Astrocyte (in vitro differentiated cells and primary cell): ENCODE measurements at regions not wholly inside any gene's neighbourhood (a gene's known extent, or its start where the extent isn't known, plus 50 kb on each side); places are given as distances from the start of the nearest gene placed in this dataset.

Experiments
- DNase-seq: peaks from one replicate; pipeline ENCODE4 v3.0.0-alpha.2; 2010; ENCODE audit warnings: low read depth
- FAIRE-seq: peaks from 2 replicates; lab custom pipeline; 2011; peaks lifted over from hg19 to GRCh38; lab: Jason Lieb, UNC
- H2AFZ ChIP-seq: 2 replicates; pipeline ENCODE4 v1.6.0; 2012; ENCODE audit warnings: low read depth, low read length, inconsistent platforms
- H3K27ac ChIP-seq: 2 replicates; pipeline ENCODE4 v1.5.1; 2011; ENCODE audit warnings: low read depth, low read length, inconsistent platforms
- H3K27me3 ChIP-seq: 2 replicates; pipeline ENCODE4 v1.6.0; 2011; ENCODE audit warnings: low read length, inconsistent platforms; ENCODE audit not compliant: insufficient read depth
- H3K36me3 ChIP-seq: 2 replicates; pipeline ENCODE4 v1.5.1; 2011; ENCODE audit warnings: low read length, inconsistent platforms; ENCODE audit not compliant: insufficient read depth
- H3K4me1 ChIP-seq: 2 replicates; pipeline ENCODE4 v1.5.1; 2011; ENCODE audit warnings: low read length, inconsistent platforms; ENCODE audit not compliant: insufficient read depth
- H3K4me2 ChIP-seq: 2 replicates; pipeline ENCODE4 v1.6.0; 2012; ENCODE audit warnings: low read length, inconsistent platforms
- H3K4me3 ChIP-seq: 2 replicates; pipeline ENCODE4 v1.5.1; 2011; ENCODE audit warnings: low read depth, mild to moderate bottlenecking, low read length, inconsistent platforms; ENCODE audit not compliant: insufficient read depth
- H3K79me2 ChIP-seq: 2 replicates; pipeline ENCODE4 v1.6.0; 2012; ENCODE audit warnings: mild to moderate bottlenecking, low read length, inconsistent platforms; ENCODE audit not compliant: insufficient read depth
- H3K9ac ChIP-seq: 2 replicates; pipeline ENCODE4 v1.6.0; 2012; ENCODE audit warnings: mild to moderate bottlenecking, low read length, inconsistent platforms
- H3K9me3 ChIP-seq: 2 replicates; pipeline ENCODE4 v1.5.1; 2012; ENCODE audit warnings: low read depth, mild to moderate bottlenecking, low read length, inconsistent platforms; ENCODE audit not compliant: insufficient read depth
- H4K20me1 ChIP-seq: 2 replicates; pipeline ENCODE4 v1.6.0; 2012; ENCODE audit warnings: low read length, inconsistent platforms; ENCODE audit not compliant: insufficient read depth
- H3K27ac Mint-ChIP-seq: one replicate; pipeline ENCODE4 v1.8.0; 2021; ENCODE audit warnings: mild to moderate bottlenecking, mixed read lengths; ENCODE audit not compliant: unreplicated experiment
- H3K27me3 Mint-ChIP-seq: one replicate; pipeline ENCODE4 v1.8.0; 2021; ENCODE audit warnings: low read depth, mixed read lengths; ENCODE audit not compliant: unreplicated experiment
- H3K36me3 Mint-ChIP-seq: one replicate; pipeline ENCODE4 v1.8.0; 2021; ENCODE audit warnings: low read depth, mixed read lengths; ENCODE audit not compliant: unreplicated experiment
- H3K4me1 Mint-ChIP-seq: one replicate; pipeline ENCODE4 v1.8.0; 2021; ENCODE audit warnings: low read depth, mixed read lengths; ENCODE audit not compliant: unreplicated experiment
- H3K4me3 Mint-ChIP-seq: one replicate; pipeline ENCODE4 v1.8.0; 2021; ENCODE audit warnings: mild to moderate bottlenecking, moderate library complexity, mixed read lengths; ENCODE audit not compliant: unreplicated experiment
- H3K9me3 Mint-ChIP-seq: one replicate; pipeline ENCODE4 v1.8.0; 2021; ENCODE audit warnings: mild to moderate bottlenecking, mixed read lengths; ENCODE audit not compliant: unreplicated experiment
- CTCF ChIP-seq: IDR thresholded peaks from 2 replicates; pipeline ENCODE4 v1.5.1; 2011; ENCODE audit warnings: low read depth, mild to moderate bottlenecking, inconsistent platforms, low read length, moderate library complexity; ENCODE audit not compliant: insufficient read depth
- EZH2 ChIP-seq: IDR thresholded peaks from 2 replicates; pipeline ENCODE4 v1.6.1; 2012; ENCODE audit warnings: mild to moderate bottlenecking, low read length, inconsistent platforms; ENCODE audit not compliant: insufficient read depth

GRCh38 chr2:129273266-129274037 lies 706.0 kb upstream of the RAB6C start:
- no peaks in the 10 kb centered on the region for H3K36me3 ChIP-seq
- no peaks in the 10 kb centered on the region for H4K20me1 ChIP-seq
- H3K4me3 ChIP-seq = no peak overlapping the region
- Mint-ChIP-seq H3K27me3 (no peaks in the 10 kb centered on the region), H3K9me3 (peaks cover 2% of the 10 kb centered on the region), H3K27ac (no peak overlapping the region), H3K4me1 (no peaks in the 10 kb centered on the region), H3K4me3 (no peak overlapping the region), H3K36me3 (no peaks in the 10 kb centered on the region)
- H3K27me3 ChIP-seq = no peaks in the 10 kb centered on the region
- H3K27ac ChIP-seq = no peak overlapping the region
- no peak overlapping the region for H2AFZ ChIP-seq
- no peak overlapping the region for H3K9ac ChIP-seq
- DNase-seq (no peak), FAIRE-seq (no peak)
- H3K79me2 ChIP-seq = no peaks in the 10 kb centered on the region
- H3K9me3 ChIP-seq = no peaks in the 10 kb centered on the region
- H3K4me2 ChIP-seq = no peak overlapping the region
- no peaks in the 10 kb centered on the region for H3K4me1 ChIP-seq
- TF ChIP-seq CTCF (no peak), EZH2 (no peak)

GRCh38 chr2:129274038-129274415 lies 705.4 kb upstream of the RAB6C start:
- Histone ChIP-seq H3K36me3 (no peaks in the 10 kb centered on the region), H2AFZ (no peak overlapping the region), H3K4me3 (no peak overlapping the region), H3K9ac (no peak overlapping the region), H3K79me2 (no peaks in the 10 kb centered on the region), H3K9me3 (no peaks in the 10 kb centered on the region), H3K4me1 (no peaks in the 10 kb centered on the region), H3K27ac (no peak overlapping the region), H4K20me1 (no peaks in the 10 kb centered on the region), H3K4me2 (no peak overlapping the region), H3K27me3 (no peaks in the 10 kb centered on the region)
- TF ChIP-seq CTCF (no peak), EZH2 (no peak)
- DNase-seq (no peak), FAIRE-seq (no peak)
- Mint-ChIP-seq H3K36me3 (no peaks in the 10 kb centered on the region), H3K27me3 (no peaks in the 10 kb centered on the region), H3K9me3 (peaks cover 2% of the 10 kb centered on the region), H3K27ac (no peak overlapping the region), H3K4me3 (no peak overlapping the region), H3K4me1 (no peaks in the 10 kb centered on the region)

- no peak overlapping the region for H3K4me3 ChIP-seq
- H3K4me3 Mint-ChIP-seq = no peak overlapping the region
These were observed 704.5 kb upstream of the RAB6C start for GRCh38 chr2:129274918-129275317.

More at GRCh38 chr2:129274918-129275317, 704.5 kb upstream of the RAB6C start:
- TF ChIP-seq EZH2 = no peak
- TF ChIP-seq CTCF = no peak
- H3K79me2 ChIP-seq = no peaks in the 10 kb centered on the region
- H3K9ac ChIP-seq = no peak overlapping the region
- H3K4me1 ChIP-seq = no peaks in the 10 kb centered on the region
- Mint-ChIP-seq H3K27ac (no peak overlapping the region), H3K36me3 (no peaks in the 10 kb centered on the region), H3K9me3 (peaks cover 3% of the 10 kb centered on the region), H3K4me1 (no peaks in the 10 kb centered on the region), H3K27me3 (no peaks in the 10 kb centered on the region)
- no peak overlapping the region for H3K27ac ChIP-seq
- H3K9me3 ChIP-seq = no peaks in the 10 kb centered on the region
- no peaks in the 10 kb centered on the region for H4K20me1 ChIP-seq
- H3K4me2 ChIP-seq = no peak overlapping the region
- DNase-seq (no peak), FAIRE-seq (no peak)
- no peak overlapping the region for H2AFZ ChIP-seq
- no peaks in the 10 kb centered on the region for H3K36me3 ChIP-seq
- no peaks in the 10 kb centered on the region for H3K27me3 ChIP-seq
